NCI-H1417 (cell line): ENCODE measurements at regions not wholly inside any gene's neighbourhood (a gene's known extent, or its start where the extent isn't known, plus 50 kb on each side); places are given as distances from the start of the nearest gene placed in this dataset.
A peak's percentile ranks its signal among the peaks of the same experiment; 100 is the strongest.

Experiments
- DNase-seq, 3 experiments: peaks; one replicate each; lab custom pipeline; 2025; lab: John Stamatoyannopoulos, UW

- DNase-seq: no peak
Measured at GRCh38 chr5:82807021-82807420, 270.2 kb downstream of the TMEM167A start.

GRCh38 chr5:82806513-82806912 is 270.7 kb downstream of the TMEM167A start:
- no peak for DNase-seq

- no peak for DNase-seq
Measured at GRCh38 chr5:82804155-82804690, 273.0 kb downstream of the TMEM167A start.

GRCh38 chr5:82802954-82803353 is 274.2 kb downstream of the TMEM167A start:
- no peak for DNase-seq

- DNase-seq: no peak
Measured at GRCh38 chr5:82800826-82801225, 276.4 kb downstream of the TMEM167A start.

GRCh38 chr5:82799361-82800077 is 277.7 kb downstream of the TMEM167A start:
- no peak for DNase-seq

- DNase-seq: no peak
Measured at GRCh38 chr5:82798676-82799075, 278.5 kb downstream of the TMEM167A start.

- DNase-seq: no peak
Measured at GRCh38 chr5:82796643-82797416, 280.4 kb downstream of the TMEM167A start.

GRCh38 chr5:82794876-82795275 is 282.3 kb downstream of the TMEM167A start:
- no peak for DNase-seq

- peak in 2 of 3 experiments; percentile 1 to 6 for DNase-seq
Measured at GRCh38 chr5:82793808-82794419, 283.3 kb downstream of the TMEM167A start.

- no peak for DNase-seq
Measured at GRCh38 chr5:82792096-82792495, 285.1 kb downstream of the TMEM167A start.

GRCh38 chr5:82789095-82789494 is 288.1 kb downstream of the TMEM167A start:
- DNase-seq: no peak

- no peak for DNase-seq
Measured at GRCh38 chr5:82786748-82787147, 290.4 kb downstream of the TMEM167A start.

GRCh38 chr5:82785882-82786509 is 291.2 kb downstream of the TMEM167A start:
- no peak for DNase-seq

GRCh38 chr5:82785456-82785855 is 291.7 kb downstream of the TMEM167A start:
- peak in 1 of 3 experiments; percentile 13 for DNase-seq

- no peak for DNase-seq
Measured at GRCh38 chr5:82784521-82784920, 292.7 kb downstream of the TMEM167A start.

GRCh38 chr5:82777106-82777505 is 300.1 kb downstream of the TMEM167A start:
- no peak for DNase-seq

GRCh38 chr5:82772281-82772680 is 304.9 kb downstream of the TMEM167A start:
- no peak for DNase-seq

GRCh38 chr5:82766206-82766605 is 311.0 kb downstream of the TMEM167A start:
- DNase-seq: no peak

- no peak for DNase-seq
Measured at GRCh38 chr5:82765765-82766164, 311.4 kb downstream of the TMEM167A start.

- DNase-seq: no peak
Measured at GRCh38 chr5:82760856-82761255, 316.3 kb downstream of the TMEM167A start.

GRCh38 chr5:82758881-82759280 is 318.3 kb downstream of the TMEM167A start:
- no peak for DNase-seq
